ENCODE measurements at regions not wholly inside any gene's neighbourhood (a gene's known extent, or its start where the extent isn't known, plus 50 kb on each side); places are given as distances from the start of the nearest gene placed in this dataset.

- no peak for TF ChIP-seq POLR2AphosphoS5 (IDR thresholded peaks at IDR 0.05)
- TF ChIP-seq, protein P1, sequence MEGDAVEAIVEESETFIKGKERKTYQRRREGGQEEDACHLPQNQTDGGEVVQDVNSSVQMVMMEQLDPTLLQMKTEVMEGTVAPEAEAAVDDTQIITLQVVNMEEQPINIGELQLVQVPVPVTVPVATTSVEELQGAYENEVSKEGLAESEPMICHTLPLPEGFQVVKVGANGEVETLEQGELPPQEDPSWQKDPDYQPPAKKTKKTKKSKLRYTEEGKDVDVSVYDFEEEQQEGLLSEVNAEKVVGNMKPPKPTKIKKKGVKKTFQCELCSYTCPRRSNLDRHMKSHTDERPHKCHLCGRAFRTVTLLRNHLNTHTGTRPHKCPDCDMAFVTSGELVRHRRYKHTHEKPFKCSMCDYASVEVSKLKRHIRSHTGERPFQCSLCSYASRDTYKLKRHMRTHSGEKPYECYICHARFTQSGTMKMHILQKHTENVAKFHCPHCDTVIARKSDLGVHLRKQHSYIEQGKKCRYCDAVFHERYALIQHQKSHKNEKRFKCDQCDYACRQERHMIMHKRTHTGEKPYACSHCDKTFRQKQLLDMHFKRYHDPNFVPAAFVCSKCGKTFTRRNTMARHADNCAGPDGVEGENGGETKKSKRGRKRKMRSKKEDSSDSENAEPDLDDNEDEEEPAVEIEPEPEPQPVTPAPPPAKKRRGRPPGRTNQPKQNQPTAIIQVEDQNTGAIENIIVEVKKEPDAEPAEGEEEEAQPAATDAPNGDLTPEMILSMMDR (IDR thresholded peaks at IDR 0.05) = no peak
- TF ChIP-seq POLR2A (IDR thresholded peaks at IDR 0.05) = no peak
- no peak for TF ChIP-seq EP300 (IDR thresholded peaks at IDR 0.05)
These were observed 499.6 kb upstream of the TRPC7 start for GRCh38 chr5:136864960-136865359.
